ENCODE measurements at regions not wholly inside any gene's neighbourhood (a gene's known extent, or its start where the extent isn't known, plus 50 kb on each side); places are given as distances from the start of the nearest gene placed in this dataset.
"Not testable (repeated sequence)": the region's sequence is repeated elsewhere in the genome, so short reads cannot be mapped to it uniquely, and the experiment has no call there.

GRCh38 chr16:54985156-54985555 lies 54.5 kb downstream of the IRX5 start:
- intact Hi-C loops (cut with DNase I; ENCODE audit: low total_unique reads), result no loop called here
- TF ChIP-seq POLR2A (IDR thresholded peaks at IDR 0.05) (no peak), CTCF (IDR thresholded peaks at IDR 0.05) (no peak), POLR2AphosphoS5 (IDR thresholded peaks at IDR 0.05) (no peak)
- Histone ChIP-seq H3K9me3 (no peaks in the 10 kb centered on the region), H3K27me3 (no peaks in the 10 kb centered on the region), H3K4me1 (no peaks in the 10 kb centered on the region), H3K27ac (no peak overlapping the region), H3K4me3 (no peak overlapping the region), H3K36me3 (no peaks in the 10 kb centered on the region)
- DNase-seq (ENCODE audit: low spot score in 2 of 2), result no peak

- no peaks in the 10 kb centered on the region for H3K36me3 ChIP-seq
- no peak overlapping the region for H3K27ac ChIP-seq
- H3K9me3 ChIP-seq, result no peaks in the 10 kb centered on the region
- H3K27me3 ChIP-seq, result no peaks in the 10 kb centered on the region
- no peak for TF ChIP-seq POLR2AphosphoS5 (IDR thresholded peaks at IDR 0.05)
- no peak overlapping the region for H3K4me3 ChIP-seq
- H3K4me1 ChIP-seq, result no peaks in the 10 kb centered on the region
- intact Hi-C loops (cut with DNase I; ENCODE audit: low total_unique reads), result no loop called here
- DNase-seq (ENCODE audit: low spot score in 2 of 2), result no peak
These were observed 55.0 kb downstream of the IRX5 start for GRCh38 chr16:54985668-54986067.

GRCh38 chr16:54986409-54986808 lies 55.7 kb downstream of the IRX5 start:
- intact Hi-C loops (cut with DNase I; ENCODE audit: low total_unique reads), result no loop called here
- TF ChIP-seq POLR2A (IDR thresholded peaks at IDR 0.05) (no peak), POLR2AphosphoS5 (IDR thresholded peaks at IDR 0.05) (no peak), CTCF (IDR thresholded peaks at IDR 0.05) (no peak)
- no peaks in the 10 kb centered on the region for H3K27me3 ChIP-seq
- no peak overlapping the region for H3K27ac ChIP-seq
- no peaks in the 10 kb centered on the region for H3K36me3 ChIP-seq
- H3K4me1 ChIP-seq, result no peaks in the 10 kb centered on the region
- no peak overlapping the region for H3K4me3 ChIP-seq
- H3K9me3 ChIP-seq, result no peaks in the 10 kb centered on the region
- no peak for DNase-seq (ENCODE audit: low spot score in 2 of 2)

- DNase-seq (ENCODE audit: low spot score in 2 of 2), result no peak
- Histone ChIP-seq H3K27me3 (no peaks in the 10 kb centered on the region), H3K36me3 (no peaks in the 10 kb centered on the region), H3K9me3 (no peaks in the 10 kb centered on the region), H3K4me3 (no peak overlapping the region), H3K4me1 (no peaks in the 10 kb centered on the region), H3K27ac (no peak overlapping the region)
- no peak for TF ChIP-seq POLR2A (IDR thresholded peaks at IDR 0.05)
- no peak for TF ChIP-seq CTCF (IDR thresholded peaks at IDR 0.05)
- TF ChIP-seq POLR2AphosphoS5 (IDR thresholded peaks at IDR 0.05), result no peak
- intact Hi-C loops (cut with DNase I; ENCODE audit: low total_unique reads), result no loop called here
These were observed 56.4 kb downstream of the IRX5 start for GRCh38 chr16:54987081-54987480.

- TF ChIP-seq POLR2AphosphoS5 (IDR thresholded peaks at IDR 0.05) (no peak), CTCF (IDR thresholded peaks at IDR 0.05) (no peak), POLR2A (IDR thresholded peaks at IDR 0.05) (no peak)
- Histone ChIP-seq H3K36me3 (no peaks in the 10 kb centered on the region), H3K4me3 (no peak overlapping the region), H3K9me3 (no peaks in the 10 kb centered on the region), H3K27me3 (no peaks in the 10 kb centered on the region), H3K4me1 (no peaks in the 10 kb centered on the region), H3K27ac (no peak overlapping the region)
- intact Hi-C loops (cut with DNase I; ENCODE audit: low total_unique reads), result no loop called here
- DNase-seq (ENCODE audit: low spot score in 2 of 2), result no peak
These were observed 60.9 kb downstream of the IRX5 start for GRCh38 chr16:54991525-54991924.

- H3K4me3 ChIP-seq; H3K9me3 ChIP-seq; H3K27ac ChIP-seq; H3K27me3 ChIP-seq; H3K4me1 ChIP-seq; intact Hi-C loops (cut with DNase I; ENCODE audit: low total_unique reads); DNase-seq (ENCODE audit: low spot score in 2 of 2); H3K36me3 ChIP-seq: not testable (repeated sequence)
These were observed 61.3 kb downstream of the IRX5 start for GRCh38 chr16:54991946-54992345.
